H9 (cell line): ENCODE measurements at regions not wholly inside any gene's neighbourhood (a gene's known extent, or its start where the extent isn't known, plus 50 kb on each side); places are given as distances from the start of the nearest gene placed in this dataset.

Experiments used
- DNase-seq: peaks from one replicate; pipeline ENCODE4 v3.0.0-alpha.2; 2017
- H2AFZ ChIP-seq: one replicate; pipeline ENCODE4 v1.6.1; 2013; ENCODE audit warnings: mild to moderate bottlenecking, low read length, control low read depth, moderate library complexity
- H2AK5ac ChIP-seq: 2 replicates; pipeline ENCODE4 v1.6.1; 2013; ENCODE audit warnings: low read length, control low read depth, mixed read lengths; ENCODE audit not compliant: insufficient read length
- H2BK120ac ChIP-seq: one replicate; pipeline ENCODE4 v1.6.1; 2013; ENCODE audit warnings: low read depth, mild to moderate bottlenecking, low read length, control low read depth, inconsistent platforms; ENCODE audit not compliant: poor library complexity, severe bottlenecking
- H2BK12ac ChIP-seq: 2 replicates; pipeline ENCODE4 v1.6.1; 2013; ENCODE audit warnings: low read length, control low read depth, mixed read lengths, low read depth; ENCODE audit not compliant: insufficient read length
- H2BK15ac ChIP-seq: 2 replicates; pipeline ENCODE4 v1.6.1; 2013; ENCODE audit warnings: low read depth, low read length, control low read depth
- H2BK20ac ChIP-seq: one replicate; pipeline ENCODE4 v1.6.1; 2013; ENCODE audit warnings: low read depth, mild to moderate bottlenecking, low read length, control low read depth, inconsistent platforms; ENCODE audit not compliant: poor library complexity, severe bottlenecking
- H2BK5ac ChIP-seq: 2 replicates; pipeline ENCODE4 v1.6.1; 2013; ENCODE audit warnings: low read length, control low read depth, mixed read lengths; ENCODE audit not compliant: insufficient read length
- H3K14ac ChIP-seq: 2 replicates; pipeline ENCODE4 v1.6.1; 2013; ENCODE audit warnings: low read length, control low read depth; ENCODE audit not compliant: insufficient read depth
- H3K18ac ChIP-seq: 2 replicates; pipeline ENCODE4 v1.6.1; 2013; ENCODE audit warnings: low read depth, mild to moderate bottlenecking, mixed read lengths, low read length, control low read depth; ENCODE audit not compliant: insufficient read length
- H3K23ac ChIP-seq: 2 replicates; pipeline ENCODE4 v1.6.1; 2013; ENCODE audit warnings: low read length, control low read depth, mixed read lengths, low read depth; ENCODE audit not compliant: insufficient read length
- H3K23me2 ChIP-seq: 2 replicates; pipeline ENCODE4 v1.6.1; 2013; ENCODE audit warnings: low read depth, mild to moderate bottlenecking, mixed read lengths, low read length, control low read depth; ENCODE audit not compliant: insufficient read length, poor library complexity, severe bottlenecking
- H3K27ac ChIP-seq: 2 replicates; pipeline ENCODE4 v1.5.1; 2013; ENCODE audit warnings: low read length, control low read depth, mixed read lengths, low read depth; ENCODE audit not compliant: insufficient read length
- H3K27me3 ChIP-seq: 2 replicates; pipeline ENCODE4 v1.6.1; 2013; ENCODE audit warnings: low read length, control low read depth, inconsistent platforms; ENCODE audit not compliant: insufficient read depth
- H3K4ac ChIP-seq: 2 replicates; pipeline ENCODE4 v1.6.1; 2013; ENCODE audit warnings: low read depth, mild to moderate bottlenecking, control low read depth, inconsistent platforms, low read length, moderate library complexity
- H3K4me1 ChIP-seq: 2 replicates; pipeline ENCODE4 v1.6.1; 2013; ENCODE audit warnings: low read length, control low read depth, inconsistent platforms; ENCODE audit not compliant: insufficient read depth
- H3K4me2 ChIP-seq: 2 replicates; pipeline ENCODE4 v1.6.1; 2013; ENCODE audit warnings: low read length, control low read depth, mixed read lengths; ENCODE audit not compliant: insufficient read length, insufficient read depth
- H3K56ac ChIP-seq: 2 replicates; pipeline ENCODE4 v1.6.1; 2013; ENCODE audit warnings: low read depth, mild to moderate bottlenecking, mixed read lengths, low read length, control low read depth; ENCODE audit not compliant: insufficient read length
- H3K79me1 ChIP-seq: 2 replicates; pipeline ENCODE4 v1.6.1; 2013; ENCODE audit warnings: low read depth, mild to moderate bottlenecking, moderate library complexity, low read length, control low read depth, inconsistent platforms; ENCODE audit not compliant: insufficient read depth, poor library complexity, severe bottlenecking
- H3K79me2 ChIP-seq: 2 replicates; pipeline ENCODE4 v1.6.1; 2013; ENCODE audit warnings: low read length, control low read depth, inconsistent platforms; ENCODE audit not compliant: insufficient read depth
- H3K9ac ChIP-seq: 2 replicates; pipeline ENCODE4 v1.6.1; 2013; ENCODE audit warnings: low read length, control low read depth, mixed read lengths; ENCODE audit not compliant: insufficient read length; ENCODE audit errors: extremely low read depth
- H3K9me3 ChIP-seq: one replicate; pipeline ENCODE4 v1.6.1; 2013; ENCODE audit warnings: low read depth, low read length, inconsistent platforms; ENCODE audit not compliant: control insufficient read depth
- H3T11ph ChIP-seq: one replicate; pipeline ENCODE4 v1.6.1; 2013; ENCODE audit warnings: mild to moderate bottlenecking, low read length, control low read depth, inconsistent platforms
- H4K20me1 ChIP-seq: one replicate; pipeline ENCODE4 v1.6.1; 2013; ENCODE audit not compliant: control insufficient read depth, insufficient read length, insufficient read depth
- H4K5ac ChIP-seq: 2 replicates; pipeline ENCODE4 v1.6.1; 2013; ENCODE audit warnings: low read depth, mild to moderate bottlenecking, mixed read lengths, low read length, control low read depth; ENCODE audit not compliant: insufficient read length
- H4K8ac ChIP-seq: replicated peaks from 2 replicates; pipeline ENCODE4 v1.6.1; 2013; ENCODE audit warnings: low read length, control low read depth, mixed read lengths, low read depth; ENCODE audit not compliant: insufficient read length
- H4K91ac ChIP-seq: 2 replicates; pipeline ENCODE4 v1.6.1; 2013; ENCODE audit warnings: low read depth, mild to moderate bottlenecking, moderate library complexity, mixed read lengths, low read length, control low read depth; ENCODE audit not compliant: insufficient read length
- H3K27ac Mint-ChIP-seq, 3 experiments: 2 replicates in 2 of 3; 3 replicates in 1 of 3; pipeline ENCODE4 v1.8.0; 2020 to 2021; ENCODE audit warnings: mixed read lengths in 3 of 3, mild to moderate bottlenecking in 1 of 3, moderate library complexity in 1 of 3
- H3K27me3 Mint-ChIP-seq: 2 replicates; pipeline ENCODE4 v1.8.0; 2021; ENCODE audit warnings: low read depth, mild to moderate bottlenecking, moderate library complexity, mixed read lengths
- H3K36me3 Mint-ChIP-seq, 3 experiments: 2 replicates in 2 of 3; 3 replicates in 1 of 3; pipeline ENCODE4 v1.8.0; 2020 to 2021; ENCODE audit warnings: low read depth in 3 of 3, mixed read lengths in 3 of 3; ENCODE audit not compliant: insufficient read depth in 1 of 3
- H3K4me1 Mint-ChIP-seq, 2 experiments: 2 replicates each; pipeline ENCODE4 v1.8.0; 2020; ENCODE audit warnings: mixed read lengths in 2 of 2
- H3K4me3 Mint-ChIP-seq, 2 experiments: 2 replicates in 1 of 2; 3 replicates in 1 of 2; pipeline ENCODE4 v1.8.0; 2020 to 2021; ENCODE audit warnings: mild to moderate bottlenecking in 2 of 2, mixed read lengths in 2 of 2, moderate library complexity in 1 of 2
- H3K9me3 Mint-ChIP-seq, 2 experiments: 2 replicates in 1 of 2; 3 replicates in 1 of 2; pipeline ENCODE4 v1.8.0; 2020; ENCODE audit warnings: mild to moderate bottlenecking in 2 of 2, mixed read lengths in 2 of 2, moderate library complexity in 1 of 2
- WGBS: extraction: QIAGEN DNeasy Blood & Tissue Kit; methylation state at CpG from one replicate; pipeline ENCODE4 v1.1.7; 2013; ENCODE audit warnings: missing lambda C conversion rate, low lambda C conversion rate, mixed read lengths; ENCODE audit not compliant: insufficient read length; ENCODE audit errors: extremely low coverage; 5-methylcytosine and 5-hydroxymethylcytosine counted together
- TF ChIP-seq, protein P1 (sequence below): fragments of 200-600 bp; sonication (generic); conservative IDR thresholded peaks from 3 replicates; pipeline ENCODE4 v1.8.0; 2021; ENCODE audit warnings: antibody characterized with exemption, mild to moderate bottlenecking

DNA sequence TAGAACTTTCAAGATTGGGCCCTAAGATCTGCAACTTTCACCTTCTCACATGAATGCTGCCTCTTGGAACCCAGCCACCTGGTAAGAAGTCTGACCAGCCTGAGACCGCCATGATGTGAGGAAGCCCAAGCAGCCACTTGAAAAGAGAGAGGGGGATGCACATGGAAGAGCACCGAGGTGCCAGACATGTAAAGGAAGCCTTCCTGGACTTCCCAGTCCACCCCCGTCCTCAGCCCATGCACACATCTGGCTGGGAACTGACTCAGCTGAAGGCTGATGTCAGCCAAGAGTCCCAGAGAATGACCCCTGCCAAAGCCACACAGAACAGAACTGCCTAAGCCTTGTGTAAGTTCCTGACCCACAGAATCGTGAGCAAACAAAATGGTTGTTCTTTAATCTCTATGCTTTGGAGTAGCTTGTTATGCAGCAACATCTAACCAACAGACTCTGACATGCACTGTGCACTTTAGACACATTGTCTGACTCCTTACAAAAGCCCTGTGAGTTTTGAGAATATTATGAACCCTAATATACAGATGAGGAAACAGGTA is 86.7 kb downstream of the RMI2 start:
- Histone ChIP-seq H3K56ac (no peak overlapping the region), H3K4me1 (no peaks in the 10 kb centered on the region), H3K23ac (no peak overlapping the region), H4K91ac (no peak overlapping the region), H2BK120ac (no peak overlapping the region), H3T11ph (no peak overlapping the region), H3K9me3 (no peaks in the 10 kb centered on the region), H2BK15ac (no peak overlapping the region), H3K27ac (no peak overlapping the region), H3K79me1 (no peaks in the 10 kb centered on the region), H2AK5ac (no peak overlapping the region), H2BK12ac (no peak overlapping the region), H3K18ac (no peak overlapping the region), H3K14ac (no peak overlapping the region), H2BK5ac (no peak overlapping the region), H3K4ac (no peak overlapping the region), H2BK20ac (no peak overlapping the region), H3K79me2 (no peaks in the 10 kb centered on the region), H2AFZ (no peak overlapping the region), H4K20me1 (no peaks in the 10 kb centered on the region), H3K4me2 (no peak overlapping the region), H3K9ac (no peak overlapping the region), H4K5ac (no peak overlapping the region), H4K8ac (no peak overlapping the region), H3K23me2 (no peaks in the 10 kb centered on the region), H3K27me3 (no peaks in the 10 kb centered on the region)
- H3K9me3 Mint-ChIP-seq, result no peaks in the 10 kb centered on the region; a peak in 1 of 5 replicates
- no peak overlapping the region for H3K27ac Mint-ChIP-seq
- H3K4me3 Mint-ChIP-seq, result no peak overlapping the region
- no peaks in the 10 kb centered on the region for H3K36me3 Mint-ChIP-seq
- TF ChIP-seq, protein P1, sequence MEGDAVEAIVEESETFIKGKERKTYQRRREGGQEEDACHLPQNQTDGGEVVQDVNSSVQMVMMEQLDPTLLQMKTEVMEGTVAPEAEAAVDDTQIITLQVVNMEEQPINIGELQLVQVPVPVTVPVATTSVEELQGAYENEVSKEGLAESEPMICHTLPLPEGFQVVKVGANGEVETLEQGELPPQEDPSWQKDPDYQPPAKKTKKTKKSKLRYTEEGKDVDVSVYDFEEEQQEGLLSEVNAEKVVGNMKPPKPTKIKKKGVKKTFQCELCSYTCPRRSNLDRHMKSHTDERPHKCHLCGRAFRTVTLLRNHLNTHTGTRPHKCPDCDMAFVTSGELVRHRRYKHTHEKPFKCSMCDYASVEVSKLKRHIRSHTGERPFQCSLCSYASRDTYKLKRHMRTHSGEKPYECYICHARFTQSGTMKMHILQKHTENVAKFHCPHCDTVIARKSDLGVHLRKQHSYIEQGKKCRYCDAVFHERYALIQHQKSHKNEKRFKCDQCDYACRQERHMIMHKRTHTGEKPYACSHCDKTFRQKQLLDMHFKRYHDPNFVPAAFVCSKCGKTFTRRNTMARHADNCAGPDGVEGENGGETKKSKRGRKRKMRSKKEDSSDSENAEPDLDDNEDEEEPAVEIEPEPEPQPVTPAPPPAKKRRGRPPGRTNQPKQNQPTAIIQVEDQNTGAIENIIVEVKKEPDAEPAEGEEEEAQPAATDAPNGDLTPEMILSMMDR, result no peak
- H3K4me1 Mint-ChIP-seq, result peaks cover 17 to 18% of the 10 kb centered on the region in 2 experiments
- WGBS, result no CpG with 5 or more reads among the region's 4 CpGs
- no peak for DNase-seq
- H3K27me3 Mint-ChIP-seq, result peaks cover 4% of the 10 kb centered on the region; the same call in 1 of the 2 replicates
